ENCODE measurements at regions not wholly inside any gene's neighbourhood (a gene's known extent, or its start where the extent isn't known, plus 50 kb on each side); places are given as distances from the start of the nearest gene placed in this dataset.
"Not testable (repeated sequence)": the region's sequence is repeated elsewhere in the genome, so short reads cannot be mapped to it uniquely, and the experiment has no call there.

DNA sequence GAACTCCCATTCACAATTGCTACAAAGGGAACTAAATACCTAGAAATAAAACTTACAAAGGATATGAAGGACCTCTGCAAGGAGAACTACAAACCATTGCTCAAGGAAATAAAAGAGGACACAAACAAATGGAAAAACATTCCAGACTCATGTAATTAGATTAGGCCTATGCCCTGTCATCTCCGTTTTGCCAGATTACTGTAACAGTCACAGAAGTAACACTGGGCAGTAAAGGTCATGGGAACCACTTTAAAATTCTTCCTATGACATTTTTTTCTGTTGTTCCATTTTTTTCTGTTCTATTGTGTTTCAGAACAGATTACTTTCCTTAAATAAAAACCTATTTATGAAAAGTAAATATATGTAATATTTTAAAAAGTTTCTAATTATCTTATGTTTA, 199.4 kb upstream of the CENPE start (continued):
- TF ChIP-seq, protein P1, sequence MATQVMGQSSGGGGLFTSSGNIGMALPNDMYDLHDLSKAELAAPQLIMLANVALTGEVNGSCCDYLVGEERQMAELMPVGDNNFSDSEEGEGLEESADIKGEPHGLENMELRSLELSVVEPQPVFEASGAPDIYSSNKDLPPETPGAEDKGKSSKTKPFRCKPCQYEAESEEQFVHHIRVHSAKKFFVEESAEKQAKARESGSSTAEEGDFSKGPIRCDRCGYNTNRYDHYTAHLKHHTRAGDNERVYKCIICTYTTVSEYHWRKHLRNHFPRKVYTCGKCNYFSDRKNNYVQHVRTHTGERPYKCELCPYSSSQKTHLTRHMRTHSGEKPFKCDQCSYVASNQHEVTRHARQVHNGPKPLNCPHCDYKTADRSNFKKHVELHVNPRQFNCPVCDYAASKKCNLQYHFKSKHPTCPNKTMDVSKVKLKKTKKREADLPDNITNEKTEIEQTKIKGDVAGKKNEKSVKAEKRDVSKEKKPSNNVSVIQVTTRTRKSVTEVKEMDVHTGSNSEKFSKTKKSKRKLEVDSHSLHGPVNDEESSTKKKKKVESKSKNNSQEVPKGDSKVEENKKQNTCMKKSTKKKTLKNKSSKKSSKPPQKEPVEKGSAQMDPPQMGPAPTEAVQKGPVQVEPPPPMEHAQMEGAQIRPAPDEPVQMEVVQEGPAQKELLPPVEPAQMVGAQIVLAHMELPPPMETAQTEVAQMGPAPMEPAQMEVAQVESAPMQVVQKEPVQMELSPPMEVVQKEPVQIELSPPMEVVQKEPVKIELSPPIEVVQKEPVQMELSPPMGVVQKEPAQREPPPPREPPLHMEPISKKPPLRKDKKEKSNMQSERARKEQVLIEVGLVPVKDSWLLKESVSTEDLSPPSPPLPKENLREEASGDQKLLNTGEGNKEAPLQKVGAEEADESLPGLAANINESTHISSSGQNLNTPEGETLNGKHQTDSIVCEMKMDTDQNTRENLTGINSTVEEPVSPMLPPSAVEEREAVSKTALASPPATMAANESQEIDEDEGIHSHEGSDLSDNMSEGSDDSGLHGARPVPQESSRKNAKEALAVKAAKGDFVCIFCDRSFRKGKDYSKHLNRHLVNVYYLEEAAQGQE (IDR thresholded peaks at IDR 0.05) = no peak
- TF ChIP-seq MAZ (IDR thresholded peaks at IDR 0.05; ENCODE audit: borderline replicate concordance, low read depth, low read length) (no peak), EHF (CRISPR knock-in tag; IDR thresholded peaks at IDR 0.05) (no peak), HOXB13 (CRISPR knock-in tag; IDR thresholded peaks at IDR 0.05; ENCODE audit: low read depth) (no peak), SMC3 (IDR thresholded peaks at IDR 0.05) (no peak), ZSCAN20 (CRISPR knock-in tag; IDR thresholded peaks at IDR 0.05) (no peak), HMGXB4 (CRISPR knock-in tag; IDR thresholded peaks at IDR 0.05; ENCODE audit: borderline replicate concordance) (no peak), JUNB (IDR thresholded peaks at IDR 0.05) (no peak), ZFP36 (IDR thresholded peaks at IDR 0.05; ENCODE audit: borderline replicate concordance, partially characterized antibody) (no peak)
- TF ChIP-seq, protein P2, sequence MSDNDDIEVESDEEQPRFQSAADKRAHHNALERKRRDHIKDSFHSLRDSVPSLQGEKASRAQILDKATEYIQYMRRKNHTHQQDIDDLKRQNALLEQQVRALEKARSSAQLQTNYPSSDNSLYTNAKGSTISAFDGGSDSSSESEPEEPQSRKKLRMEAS (IDR thresholded peaks at IDR 0.05) = no peak
- TF ChIP-seq, protein P3, sequence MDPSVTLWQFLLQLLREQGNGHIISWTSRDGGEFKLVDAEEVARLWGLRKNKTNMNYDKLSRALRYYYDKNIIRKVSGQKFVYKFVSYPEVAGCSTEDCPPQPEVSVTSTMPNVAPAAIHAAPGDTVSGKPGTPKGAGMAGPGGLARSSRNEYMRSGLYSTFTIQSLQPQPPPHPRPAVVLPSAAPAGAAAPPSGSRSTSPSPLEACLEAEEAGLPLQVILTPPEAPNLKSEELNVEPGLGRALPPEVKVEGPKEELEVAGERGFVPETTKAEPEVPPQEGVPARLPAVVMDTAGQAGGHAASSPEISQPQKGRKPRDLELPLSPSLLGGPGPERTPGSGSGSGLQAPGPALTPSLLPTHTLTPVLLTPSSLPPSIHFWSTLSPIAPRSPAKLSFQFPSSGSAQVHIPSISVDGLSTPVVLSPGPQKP (IDR thresholded peaks at IDR 0.05; ENCODE audit: low read depth, low read length) = no peak

DNA sequence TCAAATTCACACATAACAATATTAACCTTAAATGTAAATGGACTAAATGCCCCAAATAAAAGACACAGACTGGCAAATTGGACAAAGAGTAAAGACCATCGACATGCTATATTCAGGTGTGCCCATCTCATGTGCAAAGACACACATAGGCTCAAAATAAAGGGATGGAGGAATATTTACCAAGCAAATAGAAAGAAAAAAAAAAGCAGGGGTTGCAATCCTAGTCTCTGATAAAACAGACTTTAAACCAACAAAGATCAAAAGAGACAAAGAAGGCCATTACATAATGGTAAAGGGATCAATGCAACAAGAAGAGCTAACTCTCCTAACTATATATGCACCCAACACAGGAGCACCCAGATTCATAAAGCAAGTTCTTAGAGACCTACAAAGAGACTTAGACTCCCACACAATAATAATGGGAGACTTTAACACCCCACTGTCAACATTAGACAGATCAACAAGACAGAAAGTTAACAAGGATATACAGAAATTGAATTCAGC, 189.4 kb upstream of the CENPE start:
- ATAC-seq; FAIRE-seq; H3K9me3 ChIP-seq; H3K4me3 ChIP-seq; DNase-seq (ENCODE audit: low read depth in 1 of 2, low spot score in 1 of 2); H3K4me2 ChIP-seq; POLR2A ChIA-PET; H3K4me1 ChIP-seq; CTCF ChIA-PET; H3K27ac ChIP-seq: not testable (repeated sequence)
- 0% methylated on average over 1 of the region's 1 CpG for WGBS (ENCODE audit: missing lambda C conversion rate)

DNA sequence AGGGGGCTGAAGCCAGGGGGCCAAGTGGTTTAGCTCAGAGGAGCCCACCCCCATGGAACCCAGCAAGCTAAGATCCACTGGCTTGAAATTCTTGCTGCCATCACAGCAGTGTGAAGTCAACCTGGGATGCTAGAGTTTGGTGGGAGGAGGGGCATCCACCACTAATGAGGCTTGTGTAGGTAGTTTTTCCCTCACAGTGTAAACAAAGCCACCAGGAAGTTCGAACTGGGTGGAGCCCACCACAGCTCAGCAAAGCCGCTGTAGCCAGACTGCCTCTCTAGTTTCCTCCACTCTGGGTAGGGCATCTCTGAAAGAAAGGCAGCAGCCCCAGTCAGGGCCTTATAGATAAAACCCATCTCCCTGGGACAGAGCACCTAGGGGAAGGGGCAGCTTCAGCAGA, 187.4 kb upstream of the CENPE start:
- FAIRE-seq; CTCF ChIA-PET; H3K4me1 ChIP-seq; H3K9me3 ChIP-seq; POLR2A ChIA-PET; DNase-seq (ENCODE audit: low read depth in 1 of 2, low spot score in 1 of 2); H3K4me2 ChIP-seq; ATAC-seq; H3K27ac ChIP-seq; H3K4me3 ChIP-seq: not testable (repeated sequence)
- no CpG with 5 or more reads among the region's 2 CpGs for WGBS (ENCODE audit: missing lambda C conversion rate)

DNA sequence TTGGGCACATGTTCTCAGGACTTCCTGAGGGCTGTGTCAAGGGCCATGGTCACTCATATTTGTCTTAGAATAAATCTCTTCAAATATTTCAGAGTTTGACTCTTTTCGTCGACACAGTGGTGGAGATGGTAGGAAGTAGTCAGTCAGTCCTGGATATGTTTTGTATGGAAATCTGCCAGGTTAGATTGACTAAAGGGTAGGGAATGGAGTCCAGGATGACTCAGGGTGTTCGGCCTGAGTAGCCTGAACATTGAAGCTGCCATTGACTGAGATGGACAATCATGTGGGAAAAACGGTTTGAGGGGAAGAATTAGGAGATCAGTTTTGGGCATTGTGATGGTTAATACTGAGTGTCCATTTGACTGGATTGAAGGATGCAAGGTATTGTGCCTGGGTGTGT, 177.1 kb upstream of the CENPE start:
- 5% methylated on average over 4 of the region's 4 CpGs for WGBS (ENCODE audit: missing lambda C conversion rate)
- no peak overlapping the region for H3K27ac ChIP-seq
- no peaks in the 10 kb centered on the region for H3K4me1 ChIP-seq
- H3K4me3 ChIP-seq = no peak overlapping the region
- no peak for DNase-seq (ENCODE audit: low read depth in 1 of 2, low spot score in 1 of 2)
- POLR2A ChIA-PET = no interaction called here
- H3K9me3 ChIP-seq = no peaks in the 10 kb centered on the region
- no peak overlapping the region for H3K4me2 ChIP-seq
- TF ChIP-seq PBX3 (IDR thresholded peaks at IDR 0.05) (no peak), ZSCAN20 (CRISPR knock-in tag; IDR thresholded peaks at IDR 0.05) (no peak), ZC3H11A (IDR thresholded peaks at IDR 0.05) (no peak), MYC (IDR thresholded peaks at IDR 0.05; ENCODE audit: borderline replicate concordance, low read length) (no peak), ZFP36 (IDR thresholded peaks at IDR 0.05; ENCODE audit: borderline replicate concordance, partially characterized antibody) (no peak), POLR2A (IDR thresholded peaks at IDR 0.05; ENCODE audit: low read length) (no peak), BHLHE40 (IDR thresholded peaks at IDR 0.05; ENCODE audit: low read depth, low read length) (no peak)
- no peak; a peak in 1 of 6 replicates for ATAC-seq
- no peak for FAIRE-seq
- CTCF ChIA-PET = no interaction called here
